ENCODE measurements at regions not wholly inside any gene's neighbourhood (a gene's known extent, or its start where the extent isn't known, plus 50 kb on each side); places are given as distances from the start of the nearest gene placed in this dataset.

GRCh38 chr16:9545522-9546437 lies 454.3 kb downstream of the HAPSTR1 start:
- ATAC-seq = no peak
- H3K9me3 ChIP-seq = no peaks in the 10 kb centered on the region
- no peaks in the 10 kb centered on the region for H3K27me3 ChIP-seq
- H3K27ac ChIP-seq = no peak overlapping the region
- intact Hi-C loops (cut with DNase I) = no loop called here
- no peaks in the 10 kb centered on the region for H3K4me1 ChIP-seq
- no peak for DNase-seq
- H3K36me3 ChIP-seq = no peaks in the 10 kb centered on the region
- no peak overlapping the region for H3K4me3 ChIP-seq
- TF ChIP-seq, protein P1, sequence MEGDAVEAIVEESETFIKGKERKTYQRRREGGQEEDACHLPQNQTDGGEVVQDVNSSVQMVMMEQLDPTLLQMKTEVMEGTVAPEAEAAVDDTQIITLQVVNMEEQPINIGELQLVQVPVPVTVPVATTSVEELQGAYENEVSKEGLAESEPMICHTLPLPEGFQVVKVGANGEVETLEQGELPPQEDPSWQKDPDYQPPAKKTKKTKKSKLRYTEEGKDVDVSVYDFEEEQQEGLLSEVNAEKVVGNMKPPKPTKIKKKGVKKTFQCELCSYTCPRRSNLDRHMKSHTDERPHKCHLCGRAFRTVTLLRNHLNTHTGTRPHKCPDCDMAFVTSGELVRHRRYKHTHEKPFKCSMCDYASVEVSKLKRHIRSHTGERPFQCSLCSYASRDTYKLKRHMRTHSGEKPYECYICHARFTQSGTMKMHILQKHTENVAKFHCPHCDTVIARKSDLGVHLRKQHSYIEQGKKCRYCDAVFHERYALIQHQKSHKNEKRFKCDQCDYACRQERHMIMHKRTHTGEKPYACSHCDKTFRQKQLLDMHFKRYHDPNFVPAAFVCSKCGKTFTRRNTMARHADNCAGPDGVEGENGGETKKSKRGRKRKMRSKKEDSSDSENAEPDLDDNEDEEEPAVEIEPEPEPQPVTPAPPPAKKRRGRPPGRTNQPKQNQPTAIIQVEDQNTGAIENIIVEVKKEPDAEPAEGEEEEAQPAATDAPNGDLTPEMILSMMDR (IDR thresholded peaks at IDR 0.05) = no peak

GRCh38 chr16:9546438-9546786 lies 455.0 kb downstream of the HAPSTR1 start:
- intact Hi-C loops (cut with DNase I) = no loop called here
- ATAC-seq (no peak), DNase-seq (no peak)
- Histone ChIP-seq H3K9me3 (no peaks in the 10 kb centered on the region), H3K27ac (no peak overlapping the region), H3K27me3 (no peaks in the 10 kb centered on the region), H3K36me3 (no peaks in the 10 kb centered on the region), H3K4me3 (no peak overlapping the region), H3K4me1 (no peaks in the 10 kb centered on the region)
- TF ChIP-seq, protein P1 (IDR thresholded peaks at IDR 0.05) = no peak

DNA sequence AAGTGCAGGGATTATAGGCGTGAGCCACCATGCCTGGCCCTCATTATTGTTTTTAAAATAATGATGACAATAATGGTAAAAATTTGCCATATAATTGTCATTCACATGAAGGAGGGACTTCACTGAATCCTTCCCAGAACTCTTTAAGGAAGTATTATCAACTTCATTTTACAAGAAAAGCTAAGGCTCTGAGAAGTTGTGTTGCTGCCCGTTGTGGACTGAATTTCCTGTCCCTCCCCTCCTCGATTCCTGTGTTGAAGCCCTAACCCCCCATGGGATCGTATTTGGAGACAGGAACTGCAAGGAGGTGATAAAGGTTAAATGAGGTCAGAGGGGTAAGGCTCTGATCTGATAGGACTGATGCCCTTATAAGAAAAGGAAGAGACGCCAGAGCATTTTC lies 458.0 kb downstream of the HAPSTR1 start:
- H3K9me3 ChIP-seq = no peaks in the 10 kb centered on the region
- H3K4me1 ChIP-seq = no peaks in the 10 kb centered on the region
- no peak overlapping the region for H3K27ac ChIP-seq
- DNase-seq (no peak), ATAC-seq (no peak)
- TF ChIP-seq, protein P1 (IDR thresholded peaks at IDR 0.05) = no peak
- intact Hi-C loops (cut with DNase I) = no loop called here
- H3K4me3 ChIP-seq = no peak overlapping the region
- no peaks in the 10 kb centered on the region for H3K36me3 ChIP-seq
- no peaks in the 10 kb centered on the region for H3K27me3 ChIP-seq

GRCh38 chr16:9555051-9555450 lies 463.6 kb downstream of the HAPSTR1 start:
- TF ChIP-seq, protein P1 (IDR thresholded peaks at IDR 0.05) = no peak
- no peak overlapping the region for H3K27ac ChIP-seq
- H3K4me1 ChIP-seq = no peaks in the 10 kb centered on the region
- no peak overlapping the region for H3K4me3 ChIP-seq
- intact Hi-C loops (cut with DNase I) = no loop called here
- H3K36me3 ChIP-seq = no peaks in the 10 kb centered on the region
- ATAC-seq (no peak), DNase-seq (no peak)
- no peaks in the 10 kb centered on the region for H3K27me3 ChIP-seq
- no peaks in the 10 kb centered on the region for H3K9me3 ChIP-seq

- Histone ChIP-seq H3K4me1 (no peaks in the 10 kb centered on the region), H3K9me3 (no peaks in the 10 kb centered on the region), H3K36me3 (no peaks in the 10 kb centered on the region), H3K4me3 (no peak overlapping the region), H3K27me3 (no peaks in the 10 kb centered on the region), H3K27ac (no peak overlapping the region)
- ATAC-seq = no peak
- intact Hi-C loops (cut with DNase I) = no loop called here
- TF ChIP-seq, protein P1 (IDR thresholded peaks at IDR 0.05) = no peak
- DNase-seq = no peak
Measured at GRCh38 chr16:9556949-9557665, 465.7 kb downstream of the HAPSTR1 start.
